Medulla oblongata (tissue), 1 donor: ENCODE measurements at regions not wholly inside any gene's neighbourhood (a gene's known extent, or its start where the extent isn't known, plus 50 kb on each side); places are given as distances from the start of the nearest gene placed in this dataset.
"Not testable (repeated sequence)": the region's sequence is repeated elsewhere in the genome, so short reads cannot be mapped to it uniquely, and the experiment has no call there.

ENCODE experiments used
- DNase-seq: peaks from one replicate; pipeline ENCODE4 v3.0.0-alpha.2; 2015; ENCODE audit errors: extremely low spot score

DNA sequence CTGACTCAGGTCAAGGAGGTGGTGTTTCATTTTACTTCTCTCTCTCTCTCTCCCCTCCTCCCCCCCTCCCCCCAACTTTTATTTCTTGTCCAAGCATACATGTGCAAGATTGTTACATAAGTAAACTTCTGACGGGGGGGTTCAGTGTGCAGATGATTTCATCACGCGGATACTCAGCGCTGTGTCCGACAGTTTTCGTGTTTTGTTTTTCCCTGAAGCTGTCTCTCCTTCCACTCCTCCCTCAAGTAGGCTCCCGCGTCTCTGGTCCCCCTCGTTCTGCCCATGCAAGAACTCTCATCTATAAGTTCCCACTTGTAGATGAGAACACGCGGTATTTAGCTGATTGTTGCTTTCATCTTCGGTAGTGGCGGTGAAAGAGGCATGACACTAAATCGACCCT lies 111.0 kb upstream of the ANKRD30BL start:
- DNase-seq = no peak

DNA sequence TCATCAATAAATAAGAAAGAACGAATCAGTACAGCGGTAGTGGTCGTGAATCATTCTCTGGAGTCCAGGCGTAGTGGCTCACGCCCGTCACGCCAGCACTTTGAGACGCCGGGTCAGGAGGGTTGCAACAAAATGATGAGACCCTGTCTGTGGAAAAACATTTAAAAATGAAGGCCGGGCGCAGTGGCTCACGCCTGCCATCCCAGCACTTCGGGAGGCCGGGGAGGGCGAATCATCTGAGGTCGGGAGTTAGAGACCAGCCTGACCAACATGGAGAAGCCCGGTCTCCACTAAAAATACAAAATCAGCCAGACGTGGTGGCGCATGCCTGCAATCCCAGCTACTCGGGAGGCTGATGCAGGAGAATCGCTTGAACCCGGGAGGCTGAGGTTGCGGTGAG lies 111.8 kb upstream of the ANKRD30BL start:
- not testable (repeated sequence) for DNase-seq

DNA sequence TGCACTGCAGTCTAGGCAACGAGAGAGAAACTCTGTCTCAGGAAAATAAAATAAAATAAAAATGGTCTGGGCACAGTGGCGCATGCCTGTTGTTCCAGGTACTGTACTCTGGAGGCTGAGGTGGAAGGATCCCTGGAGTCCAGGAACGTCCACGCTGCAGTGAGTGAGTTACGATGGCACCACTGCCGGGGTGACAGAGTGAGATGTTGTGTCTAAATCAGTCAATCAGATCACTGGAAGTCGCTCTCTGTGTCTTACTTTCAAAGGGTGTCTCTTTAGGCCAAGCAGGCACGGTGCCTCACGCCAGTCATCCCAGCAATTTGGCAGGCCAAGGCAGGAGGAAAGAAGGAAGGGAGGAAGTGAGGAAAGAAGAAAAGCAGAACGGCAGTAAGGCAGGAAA lies 112.2 kb upstream of the ANKRD30BL start:
- no peak for DNase-seq

DNA sequence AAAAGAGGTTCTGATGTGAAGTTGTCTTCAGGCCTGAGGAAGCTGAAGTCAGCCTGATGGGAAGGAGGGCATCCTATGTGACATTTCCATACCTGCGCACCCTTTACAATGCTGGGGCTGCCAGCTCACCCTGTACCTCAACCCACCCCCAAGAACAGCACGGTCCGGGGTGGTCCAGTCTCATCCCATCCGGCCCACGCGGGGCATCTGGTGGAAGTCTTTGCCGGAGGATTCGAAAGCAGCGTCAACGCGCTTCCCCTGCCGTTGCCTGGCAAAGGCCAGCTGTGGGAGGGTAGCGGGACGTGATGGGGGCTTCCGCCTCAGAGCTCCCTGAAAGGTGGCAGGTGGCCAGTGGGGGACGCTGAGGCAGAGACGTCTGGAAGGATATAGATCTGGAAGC lies 113.6 kb upstream of the ANKRD30BL start:
- DNase-seq = no peak

DNA sequence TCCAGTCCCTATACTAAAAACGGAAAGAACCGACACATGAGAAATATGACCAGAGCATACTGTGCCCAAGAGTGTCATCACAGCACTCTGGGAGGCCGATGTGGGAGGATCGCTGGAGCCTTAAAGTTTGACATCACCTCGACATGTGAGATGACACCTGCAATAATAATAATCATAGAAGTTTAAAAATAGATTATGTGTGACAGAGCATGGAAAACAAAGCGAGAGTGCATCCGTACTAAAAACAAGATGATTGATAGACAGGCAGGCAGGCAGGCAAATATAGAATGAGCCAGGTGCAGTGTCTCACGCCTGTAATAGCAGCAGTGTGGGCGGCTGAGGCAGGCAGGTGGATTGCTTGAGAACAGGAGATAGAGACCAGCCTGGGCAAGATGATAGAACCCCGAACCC lies 114.8 kb upstream of the ANKRD30BL start:
- DNase-seq = no peak

DNA sequence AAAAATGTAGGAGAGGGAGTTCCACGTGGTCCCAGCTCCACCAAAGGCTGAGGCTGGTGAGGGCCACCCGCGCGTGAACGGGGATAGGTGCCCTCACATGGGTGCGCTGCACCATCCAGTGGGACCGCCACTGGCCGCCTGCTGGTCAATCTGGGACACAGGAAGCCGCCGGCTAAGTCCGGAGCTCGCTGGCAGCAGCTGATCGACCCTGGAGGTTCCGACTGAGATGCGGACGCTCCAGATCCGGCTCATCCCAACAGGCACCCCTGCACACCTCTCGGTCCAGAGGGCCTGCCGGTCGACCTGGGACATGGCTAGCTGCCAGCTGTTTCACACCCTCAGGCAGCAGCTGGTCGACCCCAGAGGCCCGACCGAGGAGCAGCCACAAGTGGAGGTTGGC lies 116.5 kb upstream of the ANKRD30BL start:
- DNase-seq = no peak

DNA sequence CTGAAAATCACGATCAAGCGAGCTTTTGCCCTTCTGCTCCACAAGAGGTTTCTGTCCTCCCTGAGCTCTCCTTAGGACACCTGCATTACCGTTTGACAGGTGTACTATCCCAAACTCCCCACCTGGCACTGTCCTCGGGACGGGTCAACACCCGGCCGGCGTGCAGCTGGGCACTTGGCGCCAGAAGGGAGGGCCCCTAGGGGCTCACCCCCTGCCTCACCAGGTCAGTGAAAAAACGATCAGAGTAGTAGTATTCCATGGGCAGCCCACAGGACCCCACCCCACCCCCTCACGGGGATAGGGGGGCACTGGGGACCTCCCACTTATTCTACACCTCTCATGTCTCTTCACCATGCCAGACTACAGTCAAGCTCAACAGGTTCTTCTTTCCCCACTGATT lies 117.6 kb upstream of the ANKRD30BL start:
- no peak for DNase-seq

DNA sequence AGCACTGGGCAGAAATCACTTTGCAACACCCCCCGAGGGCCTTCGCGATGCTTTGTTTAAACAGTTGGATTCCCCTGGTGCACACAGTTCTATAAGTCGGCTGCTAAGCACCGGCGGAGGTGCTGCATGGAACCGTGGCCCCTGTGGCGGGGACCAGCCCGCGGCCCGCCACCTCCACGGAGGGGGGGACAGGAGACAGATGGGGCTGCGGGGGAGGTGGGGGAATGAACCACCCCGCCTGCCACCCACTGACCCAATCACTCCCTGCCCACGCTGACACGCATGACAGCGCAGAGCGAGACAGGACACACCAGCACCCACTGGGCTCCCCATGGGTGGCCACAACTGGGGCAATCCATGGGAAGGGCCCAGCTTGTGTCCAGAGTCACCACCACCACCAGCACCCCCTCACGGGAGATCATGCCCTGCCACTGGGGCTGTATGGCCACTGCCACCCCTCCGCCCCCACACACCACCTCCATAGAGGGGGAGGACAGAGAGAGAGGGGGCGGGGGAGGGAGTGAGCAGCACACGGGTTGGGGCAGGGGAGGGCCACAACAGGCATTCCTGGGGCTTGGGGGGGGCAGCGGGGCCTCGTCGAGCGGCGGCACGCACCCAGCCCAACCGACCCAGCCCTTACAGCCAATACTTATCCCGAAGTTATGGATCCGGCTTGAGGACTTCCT lies 118.3 kb upstream of the ANKRD30BL start:
- no peak for DNase-seq

DNA sequence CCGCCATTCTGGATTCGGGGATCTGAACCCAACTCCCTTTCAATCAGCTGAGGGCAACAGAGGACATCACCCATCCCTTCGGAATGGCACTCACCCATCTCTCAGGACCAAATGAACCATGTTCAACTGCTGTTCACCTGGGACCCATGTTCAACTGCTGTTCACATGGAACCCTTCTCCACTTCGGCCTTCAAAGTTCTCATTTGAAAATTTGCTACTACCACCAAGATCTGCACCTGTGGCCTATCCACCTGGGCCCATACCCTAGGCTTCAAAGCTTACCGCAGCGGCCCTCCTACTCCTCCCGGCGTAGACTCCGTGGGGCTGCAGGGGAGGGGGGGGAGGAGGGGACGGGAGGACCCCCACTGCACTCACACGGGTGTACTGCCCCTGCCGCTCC lies 119.2 kb upstream of the ANKRD30BL start:
- DNase-seq = no peak

DNA sequence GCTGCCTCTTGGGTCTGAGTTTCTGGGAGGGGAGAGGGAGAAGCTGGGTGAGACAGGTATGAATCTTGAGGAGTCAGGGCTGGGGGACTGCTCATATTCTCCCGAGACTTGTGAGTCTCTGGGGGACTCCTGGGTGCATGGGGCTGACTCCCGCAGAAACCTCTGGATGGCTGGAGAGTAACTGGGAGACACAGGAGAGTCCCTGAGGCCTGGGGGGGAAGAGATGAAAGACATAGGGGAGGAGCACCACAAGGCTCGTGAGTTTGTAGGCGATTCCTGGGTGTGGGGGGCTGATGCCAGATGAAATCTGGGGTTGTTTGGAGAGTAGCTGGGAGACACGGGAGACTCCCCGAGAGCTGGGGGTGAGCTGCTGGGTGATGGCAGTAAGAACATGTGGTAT lies 120.4 kb upstream of the ANKRD30BL start:
- not testable (repeated sequence) for DNase-seq

DNA sequence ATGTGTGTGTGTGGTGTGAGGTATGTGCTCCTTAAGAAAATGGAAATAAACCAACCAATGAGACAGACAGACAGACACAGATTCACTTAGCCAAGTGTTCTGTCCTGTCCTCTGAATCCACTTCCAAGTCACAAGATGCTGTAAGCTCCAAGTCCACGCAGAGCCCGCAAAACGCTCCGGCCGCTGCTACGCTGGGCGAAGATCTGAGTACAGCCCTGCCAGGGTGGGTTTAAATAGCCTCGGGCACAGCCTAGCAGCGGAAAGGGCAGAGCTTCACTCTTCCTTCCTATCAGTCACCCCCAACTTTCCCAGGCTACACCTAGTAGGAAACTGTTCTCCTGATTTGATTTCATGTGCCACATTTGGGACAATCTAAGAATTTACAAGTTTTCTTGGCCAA lies 121.2 kb upstream of the ANKRD30BL start:
- DNase-seq = no peak

DNA sequence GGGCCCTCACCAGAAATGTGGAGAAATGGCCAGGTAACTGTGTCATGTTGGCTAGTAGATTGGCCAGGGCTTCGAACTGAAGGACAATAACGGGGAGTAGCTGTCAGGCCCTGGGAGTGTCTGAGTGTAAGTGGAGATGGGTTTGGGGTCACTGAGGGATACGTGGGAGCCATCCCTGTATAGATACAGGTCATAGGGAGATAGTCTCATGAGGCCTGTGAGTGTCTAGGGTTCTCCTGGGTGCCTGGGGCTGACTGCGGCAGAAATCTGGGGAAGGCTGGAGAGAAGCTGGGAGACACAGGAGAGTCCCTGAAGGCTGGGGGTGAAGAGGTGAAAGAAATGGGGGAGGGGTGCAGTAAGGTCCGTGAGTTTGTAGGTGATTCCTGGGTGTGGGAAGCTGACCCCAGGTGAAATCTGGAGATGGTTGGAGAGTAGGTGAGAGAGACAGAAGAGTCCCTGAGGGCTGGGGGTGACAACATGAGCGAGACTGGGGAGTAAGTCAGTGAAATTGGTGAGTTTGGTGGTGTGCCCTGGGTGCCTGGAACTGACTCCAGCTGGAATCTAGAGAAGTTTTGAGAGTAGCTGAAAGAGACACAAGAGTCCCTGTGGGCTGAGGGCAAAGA lies 124.6 kb upstream of the ANKRD30BL start:
- not testable (repeated sequence) for DNase-seq

DNA sequence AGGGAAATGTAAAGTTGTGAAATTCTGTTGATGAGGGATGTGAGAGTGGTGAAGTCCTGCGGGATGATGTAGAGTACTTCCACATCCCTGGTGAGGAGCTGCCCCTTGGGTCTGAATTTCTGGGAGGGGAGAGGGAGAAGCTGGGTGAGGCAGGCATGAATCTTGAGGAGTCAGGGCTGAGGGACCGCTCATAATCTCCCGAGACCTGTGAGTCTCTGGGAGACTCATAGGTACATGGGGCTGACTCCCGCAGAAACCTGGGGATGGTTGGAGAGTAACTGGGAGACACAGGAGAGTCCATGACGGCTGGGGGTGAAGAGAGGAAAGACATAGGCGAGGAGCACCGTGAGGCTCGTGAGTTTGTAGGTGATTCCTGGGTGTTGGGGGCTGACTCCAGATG lies 126.2 kb upstream of the ANKRD30BL start:
- not testable (repeated sequence) for DNase-seq

DNA sequence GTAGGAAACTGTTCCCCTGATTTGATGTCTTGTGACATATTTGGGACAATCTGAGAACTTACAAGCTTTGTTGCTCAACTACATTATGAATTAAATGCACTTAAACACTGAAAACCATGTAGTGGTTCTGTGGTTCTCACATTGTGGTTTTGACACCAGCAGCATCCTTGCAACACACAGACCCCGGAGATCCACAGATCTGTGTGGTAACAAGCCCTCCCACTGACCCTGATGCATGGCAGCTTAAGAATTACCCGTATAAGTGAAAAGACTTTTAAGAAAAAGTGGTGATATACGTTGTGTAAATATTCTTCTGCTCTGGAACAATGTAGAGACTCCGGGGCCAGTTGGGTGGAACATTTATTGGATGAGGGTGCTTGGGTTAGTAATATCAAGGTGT lies 127.4 kb upstream of the ANKRD30BL start:
- DNase-seq = not testable (repeated sequence)

DNA sequence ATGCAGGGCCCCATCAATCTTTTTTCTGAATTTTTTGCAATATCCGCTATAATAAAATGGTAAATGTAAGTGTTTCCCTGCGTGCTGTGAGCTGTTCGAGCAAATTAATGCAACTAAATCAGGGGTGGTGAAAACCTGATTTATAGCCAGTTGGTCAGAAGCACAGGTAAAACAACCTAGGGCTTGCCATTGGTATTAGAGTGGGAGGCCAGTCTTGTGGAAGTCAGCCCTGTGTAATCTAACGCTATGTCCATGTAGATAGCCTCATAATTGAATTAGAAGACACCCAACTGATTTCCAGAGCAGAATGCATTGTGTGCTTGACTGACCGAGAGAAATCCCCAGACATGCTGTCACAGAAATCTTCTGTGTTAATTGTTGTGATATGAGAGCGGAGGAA lies 126.8 kb upstream of the GPR39 start:
- not testable (repeated sequence) for DNase-seq

DNA sequence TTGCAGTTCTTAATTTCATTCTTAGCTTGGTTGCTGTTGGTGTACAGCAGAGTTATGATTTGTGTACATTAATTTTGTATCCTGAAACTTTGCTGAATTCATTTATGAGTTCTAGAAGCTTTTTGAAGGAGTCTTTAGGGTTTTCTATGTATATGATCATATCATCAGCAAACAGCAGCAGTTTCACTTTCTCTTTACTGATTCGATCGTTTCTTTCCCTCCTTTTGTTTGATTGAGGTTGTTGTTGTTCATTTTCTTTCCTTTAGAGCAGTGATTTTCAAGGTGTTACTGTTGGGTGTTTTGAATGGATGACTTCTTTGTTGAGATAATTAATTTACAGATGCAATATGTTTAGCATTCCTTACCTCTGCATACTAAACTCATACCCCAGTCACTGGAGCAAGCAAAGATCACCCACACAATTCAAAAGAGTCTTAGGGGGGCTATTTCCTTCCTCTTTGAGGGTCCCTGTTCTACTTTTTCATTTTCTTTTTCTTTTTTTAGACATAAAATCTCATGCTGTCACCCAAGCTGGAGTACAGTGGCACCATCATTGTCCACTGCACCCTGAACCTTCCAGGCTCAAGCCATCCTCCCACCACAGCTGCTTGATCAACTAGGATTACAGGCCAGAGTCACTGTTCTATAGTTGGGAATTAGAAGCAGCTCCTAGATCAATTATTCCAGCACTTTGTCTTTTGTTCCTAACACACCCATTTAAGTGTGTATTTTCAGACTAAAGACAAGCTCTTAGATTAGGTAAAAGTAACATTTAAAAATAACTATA lies 115.8 kb upstream of the GPR39 start:
- DNase-seq = not testable (repeated sequence)

DNA sequence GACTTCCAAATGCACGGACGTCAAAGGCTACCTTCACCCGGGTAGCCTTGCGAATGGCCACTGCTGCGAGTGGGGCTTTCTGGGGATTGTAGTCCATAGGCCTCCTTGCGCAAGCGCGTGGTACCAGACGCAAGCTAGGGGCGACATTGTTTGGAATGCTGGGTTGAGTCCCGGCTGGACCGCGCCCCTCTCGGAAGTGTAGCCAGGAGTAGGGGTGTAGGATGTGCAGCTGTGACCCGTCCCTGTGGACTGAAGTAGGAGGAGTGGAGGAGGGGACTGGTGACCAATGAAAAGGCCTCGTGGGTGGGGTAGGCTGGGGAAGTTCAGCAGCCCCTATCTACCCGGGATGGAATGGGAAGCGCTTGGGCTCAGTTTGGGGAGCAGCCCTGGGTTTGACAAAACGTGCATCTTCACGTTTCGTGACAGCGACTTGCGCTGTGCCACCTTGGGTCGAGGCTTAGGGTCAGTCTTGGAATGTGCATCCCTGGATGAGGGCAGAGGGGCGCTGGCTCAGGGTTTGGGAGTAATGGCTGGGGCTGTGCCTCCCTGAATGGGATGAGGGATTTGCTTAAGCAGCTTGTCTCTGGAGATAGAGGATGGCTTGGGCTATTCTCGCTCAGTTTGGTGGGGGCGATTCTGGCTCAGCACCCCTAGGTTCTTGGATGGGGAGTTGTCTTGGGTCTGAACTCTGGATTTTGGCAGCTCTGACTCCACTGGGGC lies 111.8 kb upstream of the GPR39 start:
- DNase-seq = peak; percentile 88

DNA sequence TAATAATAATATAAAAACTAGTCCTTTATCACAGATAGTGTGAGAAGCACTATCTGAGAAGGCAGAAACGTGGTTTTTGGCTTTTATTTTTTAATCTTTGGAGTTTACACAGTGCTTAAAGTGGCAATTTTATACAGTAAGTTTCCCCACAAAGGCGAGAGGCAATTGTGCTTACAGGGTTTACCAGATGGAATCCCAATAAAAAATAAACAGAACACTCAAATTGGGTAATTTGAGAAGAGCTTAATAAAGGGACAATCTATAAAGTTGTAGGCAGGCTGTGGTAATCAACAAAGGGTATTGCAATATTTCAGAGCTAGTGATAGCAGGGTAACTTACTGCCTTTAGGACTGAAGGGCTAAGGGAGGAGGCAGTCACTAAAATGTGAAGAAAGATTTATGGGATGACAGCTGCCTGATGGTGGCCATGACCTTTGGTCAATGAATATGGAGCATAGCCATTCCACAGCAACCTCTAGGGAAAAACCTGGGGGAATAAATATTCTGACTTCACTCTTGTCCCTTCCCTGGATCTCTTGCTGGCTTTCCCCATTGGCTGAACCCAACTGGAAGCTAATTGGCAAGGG lies 108.9 kb upstream of the GPR39 start:
- DNase-seq = not testable (repeated sequence)

DNA sequence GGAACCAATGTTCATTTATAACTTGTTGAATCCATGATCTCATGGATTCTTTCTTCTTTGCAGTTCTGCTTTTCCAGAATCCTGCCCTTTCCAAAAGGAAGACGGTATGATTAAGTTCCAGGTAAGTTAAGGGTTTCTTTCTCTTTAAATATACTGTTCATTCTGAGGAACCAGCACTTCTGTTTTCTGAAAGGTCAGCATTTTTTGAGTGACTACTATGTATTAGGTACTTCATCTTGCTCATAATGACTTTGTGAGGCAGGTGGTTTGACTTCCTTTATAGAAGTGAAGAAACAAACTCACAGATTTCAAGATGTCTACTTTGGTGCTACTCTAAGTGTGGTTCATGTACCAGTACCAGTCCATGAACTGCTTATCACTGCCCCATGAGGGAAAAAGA lies 107.4 kb upstream of the GPR39 start:
- not testable (repeated sequence) for DNase-seq

DNA sequence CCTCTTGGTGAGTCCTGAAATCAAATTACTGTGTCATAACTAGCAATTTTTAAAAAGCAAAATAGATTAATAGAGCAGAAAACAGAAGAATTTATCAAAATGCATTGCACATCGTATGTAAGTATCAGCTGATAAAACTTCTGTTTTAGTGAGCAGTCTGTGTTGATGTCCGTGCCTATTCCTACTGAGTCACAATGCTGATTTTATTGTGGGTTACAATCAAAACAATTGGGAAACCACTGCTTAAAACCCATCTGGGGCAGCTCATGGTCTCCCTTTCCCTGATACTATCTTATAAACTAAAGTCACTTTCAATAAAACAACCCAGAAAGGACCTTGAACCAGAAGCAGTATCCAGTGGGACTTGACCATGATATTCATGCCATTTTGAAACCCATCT lies 101.1 kb upstream of the GPR39 start:
- not testable (repeated sequence) for DNase-seq

DNA sequence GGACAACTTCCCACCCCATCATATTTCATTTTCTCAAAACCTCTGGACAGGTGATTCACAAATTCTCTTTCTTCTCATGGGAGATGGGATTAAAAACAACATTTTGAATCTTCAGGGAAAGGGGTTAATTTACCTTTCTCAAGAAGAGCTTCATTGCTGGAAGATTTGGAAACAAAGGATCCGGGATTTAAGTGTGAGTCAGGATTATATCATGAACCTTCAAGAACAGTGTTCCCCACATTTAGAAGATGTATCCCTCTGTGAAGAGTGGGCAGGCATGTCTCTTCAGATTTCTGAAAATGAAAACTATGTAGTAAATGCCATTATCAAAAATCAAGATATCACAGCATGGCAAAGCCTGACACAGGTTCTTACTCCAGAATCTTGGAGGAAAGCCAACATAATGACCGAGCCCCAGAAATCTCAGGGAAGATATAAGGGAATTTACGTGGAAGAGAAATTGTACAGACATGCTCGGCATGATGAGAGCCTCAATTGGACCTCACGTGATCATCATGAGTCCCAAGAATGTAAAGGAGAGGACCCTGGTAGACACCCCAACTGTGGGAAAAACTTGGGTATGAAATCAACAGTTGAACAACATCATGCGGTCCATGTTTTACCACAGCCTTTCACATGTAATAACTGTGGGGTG lies 99.5 kb upstream of the GPR39 start:
- not testable (repeated sequence) for DNase-seq
